ENCODE measurements at regions not wholly inside any gene's neighbourhood (a gene's known extent, or its start where the extent isn't known, plus 50 kb on each side); places are given as distances from the start of the nearest gene placed in this dataset.

- ChIA-PET CTCF (no interaction called here), POLR2A (no interaction called here)
- H3K36me3 ChIP-seq (ENCODE audit: control insufficient read depth in 4 of 4, insufficient read depth in 4 of 4, low read length in 3 of 4): no peaks in the 10 kb centered on the region
- WGBS (ENCODE audit: insufficient coverage): 97% methylated on average over 3 of the region's 4 CpGs
- no peak for DNase-seq
- H3K27ac ChIP-seq (ENCODE audit: insufficient read depth in 1 of 2, low read depth in 1 of 2, low read length in 2 of 2, poor library complexity in 1 of 2, severe bottlenecking in 2 of 2): no peak overlapping the region
- H3K27me3 ChIP-seq (replicated peaks in 2 of 5; ENCODE audit: control insufficient read depth in 4 of 5, insufficient read depth in 5 of 5, low read length in 4 of 5): peaks cover 0 to 2% (median 0%) of the 10 kb centered on the region in 5 experiments
- H3K9me3 ChIP-seq (ENCODE audit: control extremely low read depth in 1 of 5, control insufficient read depth in 4 of 5, insufficient read depth in 2 of 5, low read depth in 1 of 5, low read length in 4 of 5): no peaks in the 10 kb centered on the region
- H3K4me1 ChIP-seq (ENCODE audit: control extremely low read depth in 1 of 4, control insufficient read depth in 4 of 4, insufficient read depth in 4 of 4, low read length in 3 of 4): no peaks in the 10 kb centered on the region
- no peak overlapping the region for H3K4me3 ChIP-seq (ENCODE audit: control insufficient read depth in 1 of 7, extremely low read depth in 1 of 7, insufficient read depth in 4 of 7, low read depth in 2 of 7, low read length in 6 of 7)
Measured at GRCh38 chr2:103410221-103410620, 648.4 kb downstream of the TMEM182 start.

GRCh38 chr2:103419506-103419905, 657.7 kb downstream of the TMEM182 start:
- Histone ChIP-seq H3K27me3 (replicated peaks in 2 of 5; ENCODE audit: control insufficient read depth in 4 of 5, insufficient read depth in 5 of 5, low read length in 4 of 5) (no peaks in the 10 kb centered on the region), H3K9me3 (ENCODE audit: control extremely low read depth in 1 of 5, control insufficient read depth in 4 of 5, insufficient read depth in 2 of 5, low read depth in 1 of 5, low read length in 4 of 5) (peaks cover 0 to 3% (median 0%) of the 10 kb centered on the region in 5 experiments), H3K27ac (ENCODE audit: insufficient read depth in 1 of 2, low read depth in 1 of 2, low read length in 2 of 2, poor library complexity in 1 of 2, severe bottlenecking in 2 of 2) (no peak overlapping the region), H3K4me3 (ENCODE audit: control insufficient read depth in 1 of 7, extremely low read depth in 1 of 7, insufficient read depth in 4 of 7, low read depth in 2 of 7, low read length in 6 of 7) (no peak overlapping the region), H3K36me3 (ENCODE audit: control insufficient read depth in 4 of 4, insufficient read depth in 4 of 4, low read length in 3 of 4) (no peaks in the 10 kb centered on the region), H3K4me1 (ENCODE audit: control extremely low read depth in 1 of 4, control insufficient read depth in 4 of 4, insufficient read depth in 4 of 4, low read length in 3 of 4) (no peaks in the 10 kb centered on the region)
- DNase-seq: no peak
- CTCF ChIA-PET: no interaction called here
- POLR2A ChIA-PET: no interaction called here
- 100% methylated on average over 1 of the region's 2 CpGs for WGBS (ENCODE audit: insufficient coverage)

DNA sequence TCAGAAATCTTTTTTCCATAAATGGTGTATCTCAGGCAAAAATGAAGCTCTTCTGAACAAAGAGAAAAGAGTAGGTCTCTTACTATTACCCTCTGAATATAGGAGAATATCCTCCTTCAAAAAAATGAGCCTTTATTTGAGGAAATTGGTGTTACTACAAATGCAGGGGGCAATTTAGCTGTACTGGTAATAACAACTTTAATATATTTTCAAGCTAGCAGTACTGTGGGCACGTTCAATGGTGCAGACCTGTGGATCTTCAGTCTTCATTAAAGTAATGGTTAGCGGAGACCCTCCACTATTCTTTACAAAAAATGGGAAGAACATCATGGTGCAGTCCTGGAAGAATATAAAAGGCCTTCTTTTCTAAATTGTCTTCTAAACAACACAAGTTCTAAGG, 661.3 kb downstream of the TMEM182 start:
- 100% methylated on average over 1 of the region's 2 CpGs for WGBS (ENCODE audit: insufficient coverage)
- no peak for DNase-seq
- H3K9me3 ChIP-seq (ENCODE audit: control extremely low read depth in 1 of 5, control insufficient read depth in 4 of 5, insufficient read depth in 2 of 5, low read depth in 1 of 5, low read length in 4 of 5): peaks cover 0 to 3% (median 0%) of the 10 kb centered on the region in 5 experiments
- ChIA-PET CTCF (no interaction called here), POLR2A (interaction anchor here (0.6 kb wide), 1 partner anchor 14 kb away, joined by 3 read pairs; no protein-coding TSS in a partner anchor)
- no peak overlapping the region for H3K27ac ChIP-seq (ENCODE audit: insufficient read depth in 1 of 2, low read depth in 1 of 2, low read length in 2 of 2, poor library complexity in 1 of 2, severe bottlenecking in 2 of 2)
- H3K4me3 ChIP-seq (ENCODE audit: control insufficient read depth in 1 of 7, extremely low read depth in 1 of 7, insufficient read depth in 4 of 7, low read depth in 2 of 7, low read length in 6 of 7): no peak overlapping the region
- no peaks in the 10 kb centered on the region for H3K36me3 ChIP-seq (ENCODE audit: control insufficient read depth in 4 of 4, insufficient read depth in 4 of 4, low read length in 3 of 4)
- H3K27me3 ChIP-seq (replicated peaks in 2 of 5; ENCODE audit: control insufficient read depth in 4 of 5, insufficient read depth in 5 of 5, low read length in 4 of 5): no peaks in the 10 kb centered on the region
- H3K4me1 ChIP-seq (ENCODE audit: control extremely low read depth in 1 of 4, control insufficient read depth in 4 of 4, insufficient read depth in 4 of 4, low read length in 3 of 4): no peaks in the 10 kb centered on the region

- no peak for DNase-seq
- Histone ChIP-seq H3K27ac (ENCODE audit: insufficient read depth in 1 of 2, low read depth in 1 of 2, low read length in 2 of 2, poor library complexity in 1 of 2, severe bottlenecking in 2 of 2) (no peak overlapping the region), H3K4me1 (ENCODE audit: control extremely low read depth in 1 of 4, control insufficient read depth in 4 of 4, insufficient read depth in 4 of 4, low read length in 3 of 4) (no peaks in the 10 kb centered on the region), H3K36me3 (ENCODE audit: control insufficient read depth in 4 of 4, insufficient read depth in 4 of 4, low read length in 3 of 4) (no peaks in the 10 kb centered on the region), H3K9me3 (ENCODE audit: control extremely low read depth in 1 of 5, control insufficient read depth in 4 of 5, insufficient read depth in 2 of 5, low read depth in 1 of 5, low read length in 4 of 5) (peaks cover 0 to 3% (median 0%) of the 10 kb centered on the region in 5 experiments), H3K4me3 (ENCODE audit: control insufficient read depth in 1 of 7, extremely low read depth in 1 of 7, insufficient read depth in 4 of 7, low read depth in 2 of 7, low read length in 6 of 7) (no peak overlapping the region), H3K27me3 (replicated peaks in 2 of 5; ENCODE audit: control insufficient read depth in 4 of 5, insufficient read depth in 5 of 5, low read length in 4 of 5) (no peaks in the 10 kb centered on the region)
- CTCF ChIA-PET: interaction anchor here (0.6 kb wide), 1 partner anchor 838 kb away, joined by 3 read pairs; no protein-coding TSS in a partner anchor
- POLR2A ChIA-PET: no interaction called here
- no CpG with 5 or more reads among the region's 3 CpGs for WGBS (ENCODE audit: insufficient coverage)
Measured at GRCh38 chr2:103427567-103427966, 665.7 kb downstream of the TMEM182 start.

DNA sequence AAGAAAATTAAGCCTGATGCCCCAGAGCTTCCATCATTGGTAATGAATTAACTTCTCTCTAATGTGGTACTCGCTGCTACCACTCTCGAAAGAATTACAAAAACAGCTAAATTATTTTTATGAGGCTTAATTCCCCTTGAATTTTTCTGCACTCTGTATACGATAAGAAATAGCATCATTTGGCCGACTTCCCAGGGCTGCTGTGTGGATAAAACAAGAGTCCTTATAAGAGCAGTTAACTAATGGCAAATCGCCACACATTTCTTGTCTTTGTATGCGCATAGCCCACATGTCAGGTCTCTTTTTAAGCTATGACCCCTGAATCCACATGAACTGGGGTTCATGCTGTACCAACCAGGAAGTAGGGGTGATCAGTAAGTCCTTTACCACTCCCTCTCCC, 668.4 kb downstream of the TMEM182 start:
- no peak for DNase-seq
- Histone ChIP-seq H3K27me3 (replicated peaks in 2 of 5; ENCODE audit: control insufficient read depth in 4 of 5, insufficient read depth in 5 of 5, low read length in 4 of 5) (no peaks in the 10 kb centered on the region), H3K4me1 (ENCODE audit: control extremely low read depth in 1 of 4, control insufficient read depth in 4 of 4, insufficient read depth in 4 of 4, low read length in 3 of 4) (no peaks in the 10 kb centered on the region), H3K36me3 (ENCODE audit: control insufficient read depth in 4 of 4, insufficient read depth in 4 of 4, low read length in 3 of 4) (no peaks in the 10 kb centered on the region), H3K9me3 (ENCODE audit: control extremely low read depth in 1 of 5, control insufficient read depth in 4 of 5, insufficient read depth in 2 of 5, low read depth in 1 of 5, low read length in 4 of 5) (no peaks in the 10 kb centered on the region), H3K4me3 (ENCODE audit: control insufficient read depth in 1 of 7, extremely low read depth in 1 of 7, insufficient read depth in 4 of 7, low read depth in 2 of 7, low read length in 6 of 7) (no peak overlapping the region), H3K27ac (ENCODE audit: insufficient read depth in 1 of 2, low read depth in 1 of 2, low read length in 2 of 2, poor library complexity in 1 of 2, severe bottlenecking in 2 of 2) (no peak overlapping the region)
- ChIA-PET POLR2A (no interaction called here), CTCF (no interaction called here)
- 92% methylated on average over 4 of the region's 6 CpGs for WGBS (ENCODE audit: insufficient coverage)

DNA sequence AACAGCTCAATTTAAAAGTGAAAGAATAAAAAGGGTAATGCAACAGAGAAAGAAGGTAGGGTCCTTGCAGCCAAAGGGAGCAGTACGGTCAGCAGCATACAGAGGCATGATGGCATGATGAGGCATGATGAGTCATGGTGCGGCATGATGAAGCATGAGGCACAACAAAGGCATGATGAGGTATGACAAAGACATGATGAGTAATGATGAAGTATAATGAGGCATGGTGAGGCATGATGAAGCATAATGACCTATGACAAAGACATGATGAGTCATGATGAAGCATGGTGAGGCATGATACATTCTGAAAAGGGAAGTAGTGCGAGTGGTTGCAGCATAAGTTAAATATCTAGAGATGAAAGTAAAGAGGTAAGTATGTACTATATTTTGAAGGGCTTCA, 673.2 kb downstream of the TMEM182 start:
- no peak overlapping the region for H3K4me3 ChIP-seq (ENCODE audit: control insufficient read depth in 1 of 7, extremely low read depth in 1 of 7, insufficient read depth in 4 of 7, low read depth in 2 of 7, low read length in 6 of 7)
- CTCF ChIA-PET: no interaction called here
- DNase-seq: peak in 2 of 3 donors; percentile 4 to 15
- 79% methylated on average over 3 of the region's 3 CpGs for WGBS (ENCODE audit: insufficient coverage)
- H3K36me3 ChIP-seq (ENCODE audit: control insufficient read depth in 4 of 4, insufficient read depth in 4 of 4, low read length in 3 of 4): no peaks in the 10 kb centered on the region
- no peaks in the 10 kb centered on the region for H3K27me3 ChIP-seq (replicated peaks in 2 of 5; ENCODE audit: control insufficient read depth in 4 of 5, insufficient read depth in 5 of 5, low read length in 4 of 5)
- H3K27ac ChIP-seq (ENCODE audit: insufficient read depth in 1 of 2, low read depth in 1 of 2, low read length in 2 of 2, poor library complexity in 1 of 2, severe bottlenecking in 2 of 2): no peak overlapping the region
- no peaks in the 10 kb centered on the region for H3K9me3 ChIP-seq (ENCODE audit: control extremely low read depth in 1 of 5, control insufficient read depth in 4 of 5, insufficient read depth in 2 of 5, low read depth in 1 of 5, low read length in 4 of 5)
- POLR2A ChIA-PET: no interaction called here
- H3K4me1 ChIP-seq (ENCODE audit: control extremely low read depth in 1 of 4, control insufficient read depth in 4 of 4, insufficient read depth in 4 of 4, low read length in 3 of 4): no peaks in the 10 kb centered on the region

- H3K9me3 ChIP-seq (ENCODE audit: control extremely low read depth in 1 of 5, control insufficient read depth in 4 of 5, insufficient read depth in 2 of 5, low read depth in 1 of 5, low read length in 4 of 5): no peaks in the 10 kb centered on the region
- H3K36me3 ChIP-seq (ENCODE audit: control insufficient read depth in 4 of 4, insufficient read depth in 4 of 4, low read length in 3 of 4): no peaks in the 10 kb centered on the region
- no peak overlapping the region for H3K27ac ChIP-seq (ENCODE audit: insufficient read depth in 1 of 2, low read depth in 1 of 2, low read length in 2 of 2, poor library complexity in 1 of 2, severe bottlenecking in 2 of 2)
- POLR2A ChIA-PET: interaction anchor here (0.6 kb wide), 1 partner anchor 14 kb away, joined by 3 read pairs; no protein-coding TSS in a partner anchor
- no peaks in the 10 kb centered on the region for H3K27me3 ChIP-seq (replicated peaks in 2 of 5; ENCODE audit: control insufficient read depth in 4 of 5, insufficient read depth in 5 of 5, low read length in 4 of 5)
- DNase-seq: no peak
- H3K4me1 ChIP-seq (ENCODE audit: control extremely low read depth in 1 of 4, control insufficient read depth in 4 of 4, insufficient read depth in 4 of 4, low read length in 3 of 4): no peaks in the 10 kb centered on the region
- 100% methylated on average over 1 of the region's 3 CpGs for WGBS (ENCODE audit: insufficient coverage)
- no peak overlapping the region for H3K4me3 ChIP-seq (ENCODE audit: control insufficient read depth in 1 of 7, extremely low read depth in 1 of 7, insufficient read depth in 4 of 7, low read depth in 2 of 7, low read length in 6 of 7)
- CTCF ChIA-PET: no interaction called here
Measured at GRCh38 chr2:103437161-103437560, 675.3 kb downstream of the TMEM182 start.

Measured in common myeloid progenitor, CD34-positive (primary cell).